Activated CD4-positive, alpha-beta T cell treated with anti-CD3 and anti-CD28 coated beads, Interleukin-2, amount 50 U/mL, for 24 hours (primary cell): ENCODE measurements at regions not wholly inside any gene's neighbourhood (a gene's known extent, or its start where the extent isn't known, plus 50 kb on each side); places are given as distances from the start of the nearest gene placed in this dataset.

Experiments
- DNase-seq, 2 donors: peaks; one replicate each; pipeline ENCODE4 v3.0.0-alpha.2; 2020; ENCODE audit warnings: low read depth in 1 of 2, low spot score in 1 of 2

- no peak for DNase-seq
Observed at GRCh38 chr14:101347893-101348777, 213.2 kb upstream of the DIO3 start.

GRCh38 chr14:101349108-101349507 is 212.2 kb upstream of the DIO3 start:
- DNase-seq = no peak

- DNase-seq = no peak
Observed at GRCh38 chr14:101350021-101350420, 211.3 kb upstream of the DIO3 start.

GRCh38 chr14:101350691-101351090 is 210.6 kb upstream of the DIO3 start:
- DNase-seq = no peak

GRCh38 chr14:101351146-101351545 is 210.1 kb upstream of the DIO3 start:
- DNase-seq = no peak

- no peak for DNase-seq
Observed at GRCh38 chr14:101351769-101352168, 209.5 kb upstream of the DIO3 start.

GRCh38 chr14:101352567-101352966 is 208.7 kb upstream of the DIO3 start:
- DNase-seq = no peak

GRCh38 chr14:101353422-101353821 is 207.9 kb upstream of the DIO3 start:
- DNase-seq = no peak

- DNase-seq = no peak
Observed at GRCh38 chr14:101354726-101355125, 206.6 kb upstream of the DIO3 start.

- DNase-seq = no peak
Observed at GRCh38 chr14:101355284-101355683, 206.0 kb upstream of the DIO3 start.

- DNase-seq = no peak
Observed at GRCh38 chr14:101357038-101357437, 204.3 kb upstream of the DIO3 start.

GRCh38 chr14:101357559-101358319 is 203.6 kb upstream of the DIO3 start:
- DNase-seq = no peak

GRCh38 chr14:101358320-101359125 is 202.8 kb upstream of the DIO3 start:
- no peak for DNase-seq

GRCh38 chr14:101359221-101360053 is 201.9 kb upstream of the DIO3 start:
- DNase-seq = no peak

GRCh38 chr14:101360054-101360911 is 201.0 kb upstream of the DIO3 start:
- DNase-seq = no peak

- no peak for DNase-seq
Observed at GRCh38 chr14:101361044-101361443, 200.3 kb upstream of the DIO3 start.

- DNase-seq = no peak
Observed at GRCh38 chr14:101361451-101362433, 199.6 kb upstream of the DIO3 start.

GRCh38 chr14:101362529-101363260 is 198.6 kb upstream of the DIO3 start:
- DNase-seq = no peak
